ENCODE measurements at regions not wholly inside any gene's neighbourhood (a gene's known extent, or its start where the extent isn't known, plus 50 kb on each side); places are given as distances from the start of the nearest gene placed in this dataset.

GRCh38 chr4:79695848-79696247 is 287.8 kb upstream of the GK2 start:
- no peak overlapping the region for H3K27ac ChIP-seq (ENCODE audit: low read depth, low read length)
- H4K20me1 ChIP-seq (ENCODE audit: insufficient read depth, low read length), result no peaks in the 10 kb centered on the region
- no peaks in the 10 kb centered on the region for H3K27me3 ChIP-seq (ENCODE audit: insufficient read depth, low read length)
- H3K9me3 ChIP-seq (ENCODE audit: low read depth, low read length), result no peaks in the 10 kb centered on the region
- H2AFZ ChIP-seq (ENCODE audit: low read length), result no peak overlapping the region
- H3K4me1 ChIP-seq (ENCODE audit: insufficient read depth, low read length), result no peaks in the 10 kb centered on the region
- TF ChIP-seq, protein P1, sequence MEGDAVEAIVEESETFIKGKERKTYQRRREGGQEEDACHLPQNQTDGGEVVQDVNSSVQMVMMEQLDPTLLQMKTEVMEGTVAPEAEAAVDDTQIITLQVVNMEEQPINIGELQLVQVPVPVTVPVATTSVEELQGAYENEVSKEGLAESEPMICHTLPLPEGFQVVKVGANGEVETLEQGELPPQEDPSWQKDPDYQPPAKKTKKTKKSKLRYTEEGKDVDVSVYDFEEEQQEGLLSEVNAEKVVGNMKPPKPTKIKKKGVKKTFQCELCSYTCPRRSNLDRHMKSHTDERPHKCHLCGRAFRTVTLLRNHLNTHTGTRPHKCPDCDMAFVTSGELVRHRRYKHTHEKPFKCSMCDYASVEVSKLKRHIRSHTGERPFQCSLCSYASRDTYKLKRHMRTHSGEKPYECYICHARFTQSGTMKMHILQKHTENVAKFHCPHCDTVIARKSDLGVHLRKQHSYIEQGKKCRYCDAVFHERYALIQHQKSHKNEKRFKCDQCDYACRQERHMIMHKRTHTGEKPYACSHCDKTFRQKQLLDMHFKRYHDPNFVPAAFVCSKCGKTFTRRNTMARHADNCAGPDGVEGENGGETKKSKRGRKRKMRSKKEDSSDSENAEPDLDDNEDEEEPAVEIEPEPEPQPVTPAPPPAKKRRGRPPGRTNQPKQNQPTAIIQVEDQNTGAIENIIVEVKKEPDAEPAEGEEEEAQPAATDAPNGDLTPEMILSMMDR (IDR thresholded peaks at IDR 0.05; ENCODE audit: extremely low read depth, low read depth, low read length), result no peak
- H3K79me2 ChIP-seq (ENCODE audit: insufficient read depth, low read length), result no peaks in the 10 kb centered on the region
- no peak overlapping the region for H3K4me2 ChIP-seq (ENCODE audit: insufficient read depth, low read length)
- H3K36me3 ChIP-seq (ENCODE audit: insufficient read depth, low read length), result no peaks in the 10 kb centered on the region
- no peak for DNase-seq (ENCODE audit: insufficient read length, low spot score, missing footprints)
- H3K4me3 ChIP-seq (ENCODE audit: insufficient read depth, low read length), result no peak overlapping the region

- no peak overlapping the region for H2AFZ ChIP-seq (ENCODE audit: low read length)
- no peak overlapping the region for H3K4me2 ChIP-seq (ENCODE audit: insufficient read depth, low read length)
- no peak for DNase-seq (ENCODE audit: insufficient read length, low spot score, missing footprints)
- H3K79me2 ChIP-seq (ENCODE audit: insufficient read depth, low read length), result no peaks in the 10 kb centered on the region
- no peak overlapping the region for H3K27ac ChIP-seq (ENCODE audit: low read depth, low read length)
- H3K4me1 ChIP-seq (ENCODE audit: insufficient read depth, low read length), result no peaks in the 10 kb centered on the region
- TF ChIP-seq, protein P1 (IDR thresholded peaks at IDR 0.05; ENCODE audit: extremely low read depth, low read depth, low read length), result no peak
- no peaks in the 10 kb centered on the region for H4K20me1 ChIP-seq (ENCODE audit: insufficient read depth, low read length)
- H3K9me3 ChIP-seq (ENCODE audit: low read depth, low read length), result no peaks in the 10 kb centered on the region
- no peak overlapping the region for H3K4me3 ChIP-seq (ENCODE audit: insufficient read depth, low read length)
- no peaks in the 10 kb centered on the region for H3K27me3 ChIP-seq (ENCODE audit: insufficient read depth, low read length)
- H3K36me3 ChIP-seq (ENCODE audit: insufficient read depth, low read length), result no peaks in the 10 kb centered on the region
These were observed 281.7 kb upstream of the GK2 start for GRCh38 chr4:79689740-79690139.

GRCh38 chr4:79688691-79689090 is 280.7 kb upstream of the GK2 start:
- Histone ChIP-seq H3K79me2 (ENCODE audit: insufficient read depth, low read length) (no peaks in the 10 kb centered on the region), H4K20me1 (ENCODE audit: insufficient read depth, low read length) (no peaks in the 10 kb centered on the region), H3K9me3 (ENCODE audit: low read depth, low read length) (no peaks in the 10 kb centered on the region), H3K4me1 (ENCODE audit: insufficient read depth, low read length) (no peaks in the 10 kb centered on the region), H2AFZ (ENCODE audit: low read length) (no peak overlapping the region), H3K36me3 (ENCODE audit: insufficient read depth, low read length) (no peaks in the 10 kb centered on the region), H3K4me3 (ENCODE audit: insufficient read depth, low read length) (no peak overlapping the region), H3K4me2 (ENCODE audit: insufficient read depth, low read length) (no peak overlapping the region), H3K27ac (ENCODE audit: low read depth, low read length) (no peak overlapping the region), H3K27me3 (ENCODE audit: insufficient read depth, low read length) (no peaks in the 10 kb centered on the region)
- DNase-seq (ENCODE audit: insufficient read length, low spot score, missing footprints), result no peak
- TF ChIP-seq, protein P1 (IDR thresholded peaks at IDR 0.05; ENCODE audit: extremely low read depth, low read depth, low read length), result no peak

DNA sequence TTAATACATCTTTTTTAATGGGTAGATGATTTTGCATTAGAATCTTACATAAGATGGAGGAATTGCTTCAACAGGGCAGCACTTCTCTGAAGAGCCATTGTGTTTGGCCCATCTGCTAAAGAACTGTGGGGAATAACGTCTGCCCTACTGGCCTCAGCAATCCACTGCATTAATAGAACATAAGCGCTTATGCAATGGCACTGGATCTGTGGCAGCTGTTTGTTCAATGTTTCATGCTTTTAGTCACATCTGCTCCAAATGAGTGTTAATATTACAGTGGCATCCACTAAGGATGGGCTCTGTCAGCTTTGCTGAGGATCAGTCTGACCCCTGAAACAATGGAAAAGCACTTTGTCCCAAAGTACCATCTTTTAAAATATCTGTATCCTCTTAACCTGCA is 279.0 kb upstream of the GK2 start:
- Histone ChIP-seq H3K4me3 (ENCODE audit: insufficient read depth, low read length) (no peak overlapping the region), H3K4me1 (ENCODE audit: insufficient read depth, low read length) (no peaks in the 10 kb centered on the region), H2AFZ (ENCODE audit: low read length) (no peak overlapping the region), H3K36me3 (ENCODE audit: insufficient read depth, low read length) (no peaks in the 10 kb centered on the region), H3K27me3 (ENCODE audit: insufficient read depth, low read length) (no peaks in the 10 kb centered on the region), H3K4me2 (ENCODE audit: insufficient read depth, low read length) (no peak overlapping the region), H3K27ac (ENCODE audit: low read depth, low read length) (no peak overlapping the region), H3K9me3 (ENCODE audit: low read depth, low read length) (no peaks in the 10 kb centered on the region), H4K20me1 (ENCODE audit: insufficient read depth, low read length) (no peaks in the 10 kb centered on the region), H3K79me2 (ENCODE audit: insufficient read depth, low read length) (no peaks in the 10 kb centered on the region)
- no peak for DNase-seq (ENCODE audit: insufficient read length, low spot score, missing footprints)
- TF ChIP-seq, protein P1 (IDR thresholded peaks at IDR 0.05; ENCODE audit: extremely low read depth, low read depth, low read length), result no peak
